HG02642 (cell line): ENCODE measurements at regions not wholly inside any gene's neighbourhood (a gene's known extent, or its start where the extent isn't known, plus 50 kb on each side); places are given as distances from the start of the nearest gene placed in this dataset.

Source experiments
- ATAC-seq: cut with Tn5 transposase; IDR thresholded peaks from one replicate; pipeline ENCODE4 v1.9.1; 2021; ENCODE audit warnings: mild to moderate bottlenecking; ENCODE audit not compliant: unreplicated experiment, poor library complexity

- no peak for ATAC-seq
Observed at GRCh38 chr18:24770311-24771024, 310.0 kb downstream of the HRH4 start.

GRCh38 chr18:24771300-24771699, 310.9 kb downstream of the HRH4 start:
- no peak for ATAC-seq

- no peak for ATAC-seq
Observed at GRCh38 chr18:24773101-24773500, 312.7 kb downstream of the HRH4 start.

GRCh38 chr18:24776019-24776418, 315.6 kb downstream of the HRH4 start:
- no peak for ATAC-seq

GRCh38 chr18:24778810-24779418, 318.5 kb downstream of the HRH4 start:
- ATAC-seq = no peak

- no peak for ATAC-seq
Observed at GRCh38 chr18:24782566-24782965, 322.1 kb downstream of the HRH4 start.

- ATAC-seq = no peak
Observed at GRCh38 chr18:24785019-24785418, 324.6 kb downstream of the HRH4 start.

- no peak for ATAC-seq
Observed at GRCh38 chr18:24786027-24786426, 325.6 kb downstream of the HRH4 start.

GRCh38 chr18:24790347-24790746, 329.9 kb downstream of the HRH4 start:
- no peak for ATAC-seq

GRCh38 chr18:24791751-24792545, 331.5 kb downstream of the HRH4 start:
- no peak for ATAC-seq

GRCh38 chr18:24793742-24794141, 333.3 kb downstream of the HRH4 start:
- no peak for ATAC-seq

GRCh38 chr18:24795129-24795528, 334.7 kb downstream of the HRH4 start:
- no peak for ATAC-seq

GRCh38 chr18:24797981-24798380, 337.5 kb downstream of the HRH4 start:
- no peak for ATAC-seq

- ATAC-seq = no peak
Observed at GRCh38 chr18:24799176-24799575, 338.7 kb downstream of the HRH4 start.

GRCh38 chr18:24799720-24800119, 339.3 kb downstream of the HRH4 start:
- no peak for ATAC-seq

GRCh38 chr18:24801001-24801400, 340.6 kb downstream of the HRH4 start:
- no peak for ATAC-seq

GRCh38 chr18:24802456-24802855, 342.0 kb downstream of the HRH4 start:
- ATAC-seq = no peak

GRCh38 chr18:24805156-24805555, 344.7 kb downstream of the HRH4 start:
- no peak for ATAC-seq

GRCh38 chr18:24809173-24809950, 348.9 kb downstream of the HRH4 start:
- no peak for ATAC-seq

GRCh38 chr18:24810561-24811305, 350.3 kb downstream of the HRH4 start:
- ATAC-seq = no peak
